Stomach (tissue), 8 donors: ENCODE measurements at regions not wholly inside any gene's neighbourhood (a gene's known extent, or its start where the extent isn't known, plus 50 kb on each side); places are given as distances from the start of the nearest gene placed in this dataset.

ENCODE experiments used
- DNase-seq, 2 donors: peaks; one replicate each; pipeline versions ENCODE4 v3.0.0 to v3.0.0-alpha.2; 2013 to 2019
- H3K27ac ChIP-seq, 5 donors: fragments of 200-600 bp in 4 of 5; sonication (generic) in 4 of 5; one replicate each; pipeline ENCODE4 v1.5.1; 2013 to 2019; ENCODE audit warnings: mild to moderate bottlenecking in 1 of 5, moderate library complexity in 1 of 5
- H3K27me3 ChIP-seq, 3 donors: fragments of 200-600 bp; sonication (generic); one replicate each; pipeline ENCODE4 v1.5.1; 2017 to 2019; ENCODE audit warnings: mixed run types in 1 of 3
- H3K36me3 ChIP-seq, 4 donors: fragments of 200-600 bp; sonication (generic); 1 replicate in 3 of 4; 2 replicates in 1 of 4; pipeline ENCODE4 v1.5.1; 2016 to 2019
- H3K4me1 ChIP-seq, 4 donors: fragments of 200-600 bp; sonication (generic); one replicate each; pipeline ENCODE4 v1.5.1; 2016 to 2019
- H3K4me3 ChIP-seq, 4 donors: fragments of 200-600 bp; sonication (generic) in 3 of 4; one replicate each; pipeline ENCODE4 v1.5.1; 2016 to 2019; ENCODE audit warnings: mild to moderate bottlenecking in 1 of 4
- H3K9me3 ChIP-seq, 4 donors: fragments of 200-600 bp; sonication (generic); one replicate each; pipeline ENCODE4 v1.5.1; 2016 to 2019
- EP300 ChIP-seq: sonication (generic); formaldehyde crosslinking; IDR thresholded peaks from one replicate; pipeline ENCODE4 v1.6.1; 2017; ENCODE audit warnings: antibody characterized with exemption
- POLR2A ChIP-seq, 4 donors: fragments of 450-650 bp; IDR thresholded peaks; one replicate each; pipeline ENCODE4 v1.6.1; 2016; ENCODE audit warnings: antibody characterized with exemption in 4 of 4, control low read depth in 2 of 4, mild to moderate bottlenecking in 1 of 4, moderate library complexity in 1 of 4
- POLR2AphosphoS5 ChIP-seq, 3 donors: sonication (generic); formaldehyde crosslinking; IDR thresholded peaks; one replicate each; pipeline ENCODE4 v1.6.1; 2016; ENCODE audit warnings: antibody characterized with exemption in 3 of 3
- WGBS, 5 donors: extraction: QIAGEN DNeasy Blood & Tissue Kit in 3 of 5; methylation state at CpG; one replicate each; pipeline versions ENCODE4 v1.1.5 to v1.1.7; 2013 to 2018; 5-methylcytosine and 5-hydroxymethylcytosine counted together
- intact Hi-C: fragments of 100-400 bp; cut with DNase I; formaldehyde crosslinking; loops from one replicate; pipeline ENCODE4 v1.15.1; 2023; ENCODE audit warnings: low total_unique reads
- TF ChIP-seq, protein P1 (sequence below), 7 experiments: fragments of 450-650 bp in 4 of 7; fragments of 200-600 bp in 3 of 7; sonication (generic) in 3 of 7; IDR thresholded peaks; one replicate each; pipeline ENCODE4 v1.5.1; 2016 to 2019; ENCODE audit warnings: antibody characterized with exemption in 7 of 7, control low read depth in 2 of 7, mild to moderate bottlenecking in 1 of 7
- donor health status: healthy with polysubstance abuse.
- donor health status: Bipolar disorder and iron deficiency.
- donor health status: healthy.

GRCh38 chr3:1830851-1831250 is 267.8 kb upstream of the CNTN4 start:
- 38 to 56% (median 43%) methylated on average over 3 of the region's 3 CpGs for WGBS, 5 donors
- Histone ChIP-seq H3K4me3 (no peak overlapping the region), H3K9me3 (no peaks in the 10 kb centered on the region), H3K4me1 (no peaks in the 10 kb centered on the region), H3K27ac (no peak overlapping the region), H3K36me3 (no peaks in the 10 kb centered on the region), H3K27me3 (no peaks in the 10 kb centered on the region)
- TF ChIP-seq EP300 (no peak), POLR2A (IDR thresholded peaks at IDR 0.05) (no peak)
- TF ChIP-seq, protein P1, sequence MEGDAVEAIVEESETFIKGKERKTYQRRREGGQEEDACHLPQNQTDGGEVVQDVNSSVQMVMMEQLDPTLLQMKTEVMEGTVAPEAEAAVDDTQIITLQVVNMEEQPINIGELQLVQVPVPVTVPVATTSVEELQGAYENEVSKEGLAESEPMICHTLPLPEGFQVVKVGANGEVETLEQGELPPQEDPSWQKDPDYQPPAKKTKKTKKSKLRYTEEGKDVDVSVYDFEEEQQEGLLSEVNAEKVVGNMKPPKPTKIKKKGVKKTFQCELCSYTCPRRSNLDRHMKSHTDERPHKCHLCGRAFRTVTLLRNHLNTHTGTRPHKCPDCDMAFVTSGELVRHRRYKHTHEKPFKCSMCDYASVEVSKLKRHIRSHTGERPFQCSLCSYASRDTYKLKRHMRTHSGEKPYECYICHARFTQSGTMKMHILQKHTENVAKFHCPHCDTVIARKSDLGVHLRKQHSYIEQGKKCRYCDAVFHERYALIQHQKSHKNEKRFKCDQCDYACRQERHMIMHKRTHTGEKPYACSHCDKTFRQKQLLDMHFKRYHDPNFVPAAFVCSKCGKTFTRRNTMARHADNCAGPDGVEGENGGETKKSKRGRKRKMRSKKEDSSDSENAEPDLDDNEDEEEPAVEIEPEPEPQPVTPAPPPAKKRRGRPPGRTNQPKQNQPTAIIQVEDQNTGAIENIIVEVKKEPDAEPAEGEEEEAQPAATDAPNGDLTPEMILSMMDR (IDR thresholded peaks at IDR 0.05) = no peak
- no peak for DNase-seq
- intact Hi-C loops = no loop called here

DNA sequence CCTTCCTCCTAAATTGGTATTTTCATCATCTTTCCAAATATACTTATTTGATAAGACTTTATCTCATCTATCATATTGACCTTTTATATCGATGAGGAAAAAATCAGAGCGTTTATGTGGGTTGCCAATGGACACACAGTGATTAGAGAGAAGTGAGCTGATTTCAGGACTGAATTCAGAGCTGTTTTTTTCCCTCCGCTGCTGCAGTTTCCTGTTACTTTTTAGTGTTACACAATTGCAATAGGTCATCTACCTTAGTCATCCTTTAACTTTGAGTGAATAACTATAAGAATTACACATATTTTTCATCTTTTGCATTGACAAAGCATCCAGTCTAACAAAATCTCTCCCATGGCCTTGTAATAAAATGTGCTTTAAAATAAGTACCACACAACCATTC is 266.3 kb upstream of the CNTN4 start:
- H3K27ac ChIP-seq = no peak overlapping the region
- WGBS, 5 donors = 78 to 97% (median 87%) methylated on average over 3 of the region's 3 CpGs
- H3K9me3 ChIP-seq = no peaks in the 10 kb centered on the region
- no peaks in the 10 kb centered on the region for H3K36me3 ChIP-seq
- DNase-seq = no peak
- intact Hi-C loops = no loop called here
- H3K27me3 ChIP-seq = no peaks in the 10 kb centered on the region
- H3K4me1 ChIP-seq = no peaks in the 10 kb centered on the region
- no peak for TF ChIP-seq POLR2AphosphoS5 (IDR thresholded peaks at IDR 0.05)
- TF ChIP-seq, protein P1 (IDR thresholded peaks at IDR 0.05) = no peak
- TF ChIP-seq EP300 = no peak
- TF ChIP-seq POLR2A (IDR thresholded peaks at IDR 0.05) = no peak
- no peak overlapping the region for H3K4me3 ChIP-seq

- Histone ChIP-seq H3K27ac (no peak overlapping the region), H3K36me3 (no peaks in the 10 kb centered on the region), H3K4me1 (no peaks in the 10 kb centered on the region), H3K4me3 (no peak overlapping the region), H3K9me3 (peaks cover 0 to 7% (median 0%) of the 10 kb centered on the region in 4 donors), H3K27me3 (no peaks in the 10 kb centered on the region)
- DNase-seq = no peak
- WGBS, 5 donors = 62 to 81% (median 73%) methylated on average over 6 of the region's 6 CpGs
- TF ChIP-seq POLR2AphosphoS5 (IDR thresholded peaks at IDR 0.05) (no peak), EP300 (no peak), POLR2A (IDR thresholded peaks at IDR 0.05) (no peak)
- TF ChIP-seq, protein P1 (IDR thresholded peaks at IDR 0.05) = no peak
- intact Hi-C loops = no loop called here
Observed at GRCh38 chr3:1843111-1843510, 255.6 kb upstream of the CNTN4 start.

DNA sequence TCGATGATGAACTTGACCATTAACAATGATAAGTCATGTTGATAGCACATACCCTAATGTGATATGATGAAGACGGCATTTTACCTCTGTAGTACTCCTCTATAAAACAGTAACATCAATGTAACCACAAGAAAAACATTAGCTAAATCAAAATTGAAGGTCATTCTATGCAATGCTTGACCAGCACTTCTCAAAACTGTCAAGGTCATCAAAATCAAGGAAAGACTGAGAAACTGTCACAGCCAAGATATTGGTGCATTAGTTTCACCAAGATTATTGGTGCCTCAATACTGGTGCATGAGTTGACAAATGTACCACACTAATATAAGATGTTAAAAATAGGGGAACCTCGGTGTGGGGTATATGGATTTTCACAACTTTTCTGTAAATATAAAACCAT is 251.1 kb upstream of the CNTN4 start:
- intact Hi-C loops = no loop called here
- no peak overlapping the region for H3K27ac ChIP-seq
- WGBS, 5 donors = 68 to 72% (median 70%) methylated on average over 3 of the region's 3 CpGs
- no peaks in the 10 kb centered on the region for H3K27me3 ChIP-seq
- DNase-seq = no peak
- H3K4me1 ChIP-seq = no peaks in the 10 kb centered on the region
- no peaks in the 10 kb centered on the region for H3K36me3 ChIP-seq
- no peaks in the 10 kb centered on the region for H3K9me3 ChIP-seq
- no peak for TF ChIP-seq EP300
- no peak for TF ChIP-seq POLR2A (IDR thresholded peaks at IDR 0.05)
- TF ChIP-seq, protein P1 (IDR thresholded peaks at IDR 0.05) = no peak
- TF ChIP-seq POLR2AphosphoS5 (IDR thresholded peaks at IDR 0.05) = no peak
- H3K4me3 ChIP-seq = no peak overlapping the region

DNA sequence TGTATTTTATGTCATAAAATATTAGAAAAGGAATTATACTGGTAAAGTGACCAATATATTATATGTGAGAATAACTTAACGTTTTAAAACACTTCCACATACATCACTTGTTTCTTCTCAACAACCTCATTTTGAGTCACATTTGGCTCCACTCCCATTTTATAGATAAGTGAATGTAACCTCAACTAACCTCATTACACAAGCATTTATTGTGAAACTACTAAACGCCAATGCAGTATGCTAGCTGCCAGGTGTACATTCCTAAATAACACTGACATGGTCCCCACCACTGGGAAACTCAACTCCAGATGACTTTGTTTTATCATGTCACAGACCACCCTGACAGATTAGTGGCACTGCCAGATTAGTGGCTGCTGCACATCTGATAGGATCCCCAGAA is 249.7 kb upstream of the CNTN4 start:
- no peak for DNase-seq
- no peaks in the 10 kb centered on the region for H3K9me3 ChIP-seq
- no peaks in the 10 kb centered on the region for H3K36me3 ChIP-seq
- WGBS, 5 donors = 52 to 73% (median 63%) methylated on average over 2 of the region's 2 CpGs
- no peak for TF ChIP-seq POLR2AphosphoS5 (IDR thresholded peaks at IDR 0.05)
- TF ChIP-seq EP300 = no peak
- TF ChIP-seq POLR2A (IDR thresholded peaks at IDR 0.05) = no peak
- TF ChIP-seq, protein P1 (IDR thresholded peaks at IDR 0.05) = no peak
- no peaks in the 10 kb centered on the region for H3K27me3 ChIP-seq
- H3K27ac ChIP-seq = no peak overlapping the region
- intact Hi-C loops = no loop called here
- no peaks in the 10 kb centered on the region for H3K4me1 ChIP-seq
- no peak overlapping the region for H3K4me3 ChIP-seq
